IMR-90 (cell line): ENCODE measurements at regions not wholly inside any gene's neighbourhood (a gene's known extent, or its start where the extent isn't known, plus 50 kb on each side); places are given as distances from the start of the nearest gene placed in this dataset.

Experiments
- ATAC-seq: fragments of 200-7000 bp; cut with Tn5 transposase; 2 replicates; pipeline ENCODE4 v1.9.1; 2020; ENCODE audit warnings: low read depth, mild to moderate bottlenecking, moderate library complexity
- BruUV-seq: library from RNA; stranded (reverse); fragments of 400-500 nt; replicated peaks from 2 replicates; lab custom pipeline; 2021; lab: Mats Ljungman, UMichigan
- CTCF ChIA-PET: fragments of 300-600 bp; formaldehyde crosslinking; extraction: SDS; loops from one replicate; lab custom pipeline; 2021; ENCODE audit warnings: antibody characterized with exemption; lab: Yijun Ruan, JAX
- POLR2A ChIA-PET: fragments of 300-600 bp; sonication (Branson Sonifier 250); formaldehyde crosslinking; loops from one replicate; lab custom pipeline; 2022; ENCODE audit warnings: antibody characterized with exemption; ENCODE audit not compliant: unreplicated experiment; lab: Charles Lee
- DNase-seq: peaks from one replicate; pipeline ENCODE4 v3.0.0; 2013
- H2AFZ ChIP-seq: replicated peaks from 2 replicates; pipeline ENCODE3; 2013; ENCODE audit warnings: low read length, mild to moderate bottlenecking; ENCODE audit not compliant: poor library complexity
- H2AK5ac ChIP-seq: 2 replicates; pipeline ENCODE4 v1.6.1; 2013; ENCODE audit warnings: low read depth, low read length, inconsistent platforms
- H2AK9ac ChIP-seq: replicated peaks from 2 replicates; pipeline ENCODE3; 2013; ENCODE audit warnings: mild to moderate bottlenecking, low read depth, low read length, moderate library complexity; ENCODE audit not compliant: poor library complexity
- H2BK120ac ChIP-seq: 2 replicates; pipeline ENCODE4 v1.6.1; 2013; ENCODE audit warnings: low read depth, low read length, inconsistent platforms
- H2BK15ac ChIP-seq: 3 replicates; pipeline ENCODE4 v1.6.1; 2013; ENCODE audit warnings: low read depth, low read length, inconsistent platforms
- H2BK20ac ChIP-seq: 2 replicates; pipeline ENCODE4 v1.6.1; 2013; ENCODE audit warnings: low read depth, mild to moderate bottlenecking, inconsistent platforms, low read length, moderate library complexity
- H2BK5ac ChIP-seq: 2 replicates; pipeline ENCODE4 v1.6.1; 2013; ENCODE audit warnings: mild to moderate bottlenecking, low read depth, low read length, inconsistent platforms; ENCODE audit not compliant: poor library complexity, severe bottlenecking
- H3K14ac ChIP-seq: replicated peaks from 2 replicates; pipeline ENCODE4 v1.6.1; 2013; ENCODE audit warnings: low read depth, low read length, inconsistent platforms
- H3K18ac ChIP-seq: 2 replicates; pipeline ENCODE4 v1.6.1; 2013; ENCODE audit warnings: low read depth, low read length, control low read depth
- H3K23ac ChIP-seq: 2 replicates; pipeline ENCODE4 v1.6.1; 2013; ENCODE audit warnings: low read depth, low read length, inconsistent platforms
- H3K27ac ChIP-seq: 2 replicates; pipeline ENCODE4 v1.5.1; 2013; ENCODE audit warnings: mild to moderate bottlenecking, control low read depth, low read length; ENCODE audit not compliant: insufficient read depth
- H3K27me3 ChIP-seq: 2 replicates; pipeline ENCODE4 v1.6.1; 2013; ENCODE audit warnings: low read length; ENCODE audit not compliant: control insufficient read depth, insufficient read depth
- H3K36me3 ChIP-seq: 2 replicates; pipeline ENCODE4 v1.6.1; 2013; ENCODE audit warnings: low read length, mixed read lengths; ENCODE audit not compliant: control insufficient read depth, insufficient read depth
- H3K4ac ChIP-seq: 2 replicates; pipeline ENCODE4 v1.6.1; 2013; ENCODE audit warnings: low read depth, low read length, inconsistent platforms
- H3K4me1 ChIP-seq: 2 replicates; pipeline ENCODE4 v1.6.1; 2013; ENCODE audit warnings: low read length, mixed read lengths; ENCODE audit not compliant: control insufficient read depth, insufficient read depth
- H3K4me2 ChIP-seq: 2 replicates; pipeline ENCODE4 v1.6.1; 2013; ENCODE audit warnings: low read depth, mild to moderate bottlenecking, control low read depth, low read length, moderate library complexity
- H3K4me3 ChIP-seq: 2 replicates; pipeline ENCODE4 v1.5.1; 2013; ENCODE audit warnings: low read depth, mild to moderate bottlenecking, control low read depth, low read length, moderate library complexity; ENCODE audit not compliant: insufficient read depth
- H3K56ac ChIP-seq: 2 replicates; pipeline ENCODE4 v1.6.1; 2013; ENCODE audit warnings: low read length, inconsistent platforms; ENCODE audit not compliant: insufficient read depth; ENCODE audit errors: extremely low read depth
- H3K79me1 ChIP-seq, 2 experiments: 2 replicates each; pipeline ENCODE4 v1.6.1; 2013; ENCODE audit warnings: low read length in 2 of 2, inconsistent platforms in 1 of 2, low read depth in 1 of 2
- H3K9ac ChIP-seq: 2 replicates; pipeline ENCODE4 v1.6.1; 2013; ENCODE audit warnings: low read depth, low read length, control low read depth
- H3K9me1 ChIP-seq: 2 replicates; pipeline ENCODE4 v1.6.1; 2013; ENCODE audit warnings: low read length, inconsistent platforms; ENCODE audit not compliant: insufficient read depth
- H3K9me3 ChIP-seq: 2 replicates; pipeline ENCODE4 v1.6.1; 2013; ENCODE audit warnings: low read length; ENCODE audit not compliant: control insufficient read depth, insufficient read depth
- H4K20me1 ChIP-seq: 2 replicates; pipeline ENCODE4 v1.6.1; 2013; ENCODE audit warnings: low read length, inconsistent platforms; ENCODE audit not compliant: insufficient read depth
- H4K5ac ChIP-seq: 2 replicates; pipeline ENCODE4 v1.6.1; 2013; ENCODE audit warnings: mild to moderate bottlenecking, low read depth, low read length, control low read depth
- H4K8ac ChIP-seq, 2 experiments: 2 replicates each; pipeline ENCODE4 v1.6.1; 2013; ENCODE audit warnings: low read depth in 2 of 2, low read length in 2 of 2, control low read depth in 1 of 2, inconsistent platforms in 1 of 2
- H4K91ac ChIP-seq: 2 replicates; pipeline ENCODE4 v1.6.1; 2013; ENCODE audit warnings: low read depth, low read length, inconsistent platforms; ENCODE audit not compliant: insufficient read depth
- BHLHE40 ChIP-seq: fragments of 150-350 bp; IDR thresholded peaks from 2 replicates; pipeline ENCODE4 v1.6.1; 2016; ENCODE audit warnings: mild to moderate bottlenecking, low read depth, low read length
- CEBPB ChIP-seq: IDR thresholded peaks from 2 replicates; pipeline ENCODE4 v1.6.1; 2012; ENCODE audit warnings: low read depth, low read length, improper control_type of control experiment
- CHD1 ChIP-seq: IDR thresholded peaks from 2 replicates; pipeline ENCODE4 v1.6.1; 2012; ENCODE audit warnings: low read depth, low read length, improper control_type of control experiment
- FOS ChIP-seq: fragments of 150-350 bp; IDR thresholded peaks from 2 replicates; pipeline ENCODE4 v1.6.1; 2016; ENCODE audit warnings: low read depth, low read length
- MAFK ChIP-seq: IDR thresholded peaks from 2 replicates; pipeline ENCODE4 v1.6.1; 2012; ENCODE audit warnings: low read depth, low read length, improper control_type of control experiment
- MAZ ChIP-seq: IDR thresholded peaks from 2 replicates; pipeline ENCODE4 v1.6.1; 2012; ENCODE audit warnings: low read depth, mild to moderate bottlenecking, low read length, improper control_type of control experiment, moderate library complexity, borderline replicate concordance
- MXI1 ChIP-seq: IDR thresholded peaks from 2 replicates; pipeline ENCODE4 v1.6.1; 2012; ENCODE audit warnings: low read depth, mild to moderate bottlenecking, low read length, moderate library complexity, borderline replicate concordance
- NFE2L2 ChIP-seq: fragments of 150-350 bp; IDR thresholded peaks from 2 replicates; pipeline ENCODE4 v1.6.1; 2016; ENCODE audit warnings: low read depth, mild to moderate bottlenecking, low read length
- POLR2A ChIP-seq: IDR thresholded peaks from 2 replicates; pipeline ENCODE4 v1.6.1; 2012; ENCODE audit warnings: mild to moderate bottlenecking, low read depth, low read length
- RAD21 ChIP-seq: IDR thresholded peaks from 2 replicates; pipeline ENCODE4 v1.6.1; 2012; ENCODE audit warnings: low read length, improper control_type of control experiment
- RCOR1 ChIP-seq: IDR thresholded peaks from 2 replicates; pipeline ENCODE4 v1.6.1; 2012; ENCODE audit warnings: mild to moderate bottlenecking, low read length, improper control_type of control experiment; ENCODE audit not compliant: insufficient replicate concordance
- RFX5 ChIP-seq: IDR thresholded peaks from 2 replicates; pipeline ENCODE4 v1.8.0; 2012; ENCODE audit warnings: low read depth, mild to moderate bottlenecking, low read length, moderate library complexity
- SMC3 ChIP-seq: fragments of 150-350 bp; IDR thresholded peaks from 2 replicates; pipeline ENCODE4 v1.6.1; 2016; ENCODE audit warnings: low read depth, mild to moderate bottlenecking, antibody characterized with exemption, low read length, moderate library complexity
- WGBS, 2 experiments: methylation state at CpG; one replicate each; pipeline versions ENCODE4 v1.1.5 to v1.1.7; 2013; ENCODE audit warnings: missing lambda C conversion rate in 2 of 2; ENCODE audit not compliant: insufficient read length in 1 of 2; ENCODE audit errors: extremely low coverage in 2 of 2; 5-methylcytosine and 5-hydroxymethylcytosine counted together
- dilution Hi-C: fragments of 300-500 bp; cut with HindIII; formaldehyde crosslinking; loops from one replicate; pipeline ENCODE4 v1.14.3; 2018; ENCODE audit warnings: low sequenced_read_pairs; ENCODE audit not compliant: unreplicated experiment
- in situ Hi-C: fragments of 300-500 bp; cut with MboI; formaldehyde crosslinking; loops from 3 replicates; pipeline ENCODE4 v1.14.3; 2019; ENCODE audit warnings: low sequenced_read_pairs, inconsistent platforms, mixed read lengths
- intact Hi-C: fragments of 100-400 bp; cut with micrococcal nuclease; formaldehyde crosslinking; loops from 2 replicates; pipeline ENCODE4 v1.10.0; 2022
- TF ChIP-seq, protein P1 (sequence below): fragments of 150-350 bp; IDR thresholded peaks from 2 replicates; pipeline ENCODE4 v1.6.1; 2016; ENCODE audit warnings: low read depth, mild to moderate bottlenecking, low read length, moderate library complexity, borderline replicate concordance
- TF ChIP-seq, protein P2 (sequence below): conservative IDR thresholded peaks from 2 replicates; pipeline ENCODE4 v1.5.1; 2012; ENCODE audit warnings: mild to moderate bottlenecking, low read depth, low read length, improper control_type of control experiment
- TF ChIP-seq, protein P3 (sequence below): fragments of 150-350 bp; IDR thresholded peaks from 2 replicates; pipeline ENCODE4 v1.6.1; 2017; ENCODE audit warnings: mild to moderate bottlenecking, antibody characterized with exemption, low read length, low read depth

DNA sequence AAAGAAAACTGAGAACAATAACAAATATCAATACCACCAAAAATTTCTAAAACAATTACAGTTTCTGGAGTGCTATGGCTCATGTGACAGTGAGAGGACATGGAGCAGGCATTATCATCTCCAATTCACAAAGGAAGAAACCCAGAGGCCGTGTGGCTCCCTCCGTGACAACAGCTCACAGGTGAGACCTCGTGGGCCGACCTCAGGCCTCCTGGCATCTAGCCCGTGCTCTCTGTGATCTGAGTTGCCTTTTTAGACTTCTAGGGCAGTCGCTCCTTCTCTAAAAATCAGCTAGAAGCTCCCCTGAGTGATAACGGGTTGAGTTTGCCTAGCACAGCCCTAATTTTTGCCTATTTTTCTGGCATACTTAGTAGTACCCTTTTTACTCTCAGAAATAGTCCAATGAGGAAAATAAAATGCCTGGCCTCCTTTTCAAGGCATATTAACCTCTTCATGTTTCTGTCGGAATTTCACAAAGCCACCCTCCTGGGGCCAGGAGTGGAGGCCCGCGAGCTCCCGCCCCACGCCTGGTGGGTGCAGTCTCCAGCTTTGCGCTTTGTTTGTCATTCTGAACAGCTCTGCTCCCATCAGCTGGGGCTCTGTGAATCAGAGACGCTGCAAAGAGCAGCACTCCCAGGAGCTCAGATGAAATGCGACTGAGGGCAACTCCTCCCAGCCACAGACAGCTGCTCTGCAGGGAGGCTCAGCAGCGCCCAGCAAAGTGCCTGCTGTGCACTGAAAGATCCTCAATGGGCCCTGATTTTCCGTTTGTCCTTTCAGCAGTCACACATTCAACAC is 292.5 kb downstream of the UQCRFS1 start:
- H4K20me1 ChIP-seq: no peaks in the 10 kb centered on the region
- in situ Hi-C loops (no loop called here), intact Hi-C loops (no loop called here), dilution Hi-C loops (no loop called here)
- no peak overlapping the region for H3K4me3 ChIP-seq
- no peaks in the 10 kb centered on the region for H3K9me3 ChIP-seq
- no peak overlapping the region for H2AK9ac ChIP-seq
- peak overlapping the region; percentile 3 for H2AFZ ChIP-seq
- no peak overlapping the region for H4K8ac ChIP-seq
- no peak overlapping the region for H2BK15ac ChIP-seq
- POLR2A ChIA-PET: no interaction called here
- no peak overlapping the region for H4K5ac ChIP-seq
- H3K79me1 ChIP-seq: no peaks in the 10 kb centered on the region
- no peak overlapping the region for H2BK20ac ChIP-seq
- no peak overlapping the region for H3K14ac ChIP-seq
- no peak overlapping the region for H3K18ac ChIP-seq
- no peak overlapping the region for H3K4me2 ChIP-seq
- H3K4ac ChIP-seq: no peak overlapping the region
- H3K23ac ChIP-seq: no peak overlapping the region
- DNase-seq (peak; percentile 24), ATAC-seq (peak; percentile 85)
- peaks cover 2% of the 10 kb centered on the region; the same call in 1 of the 2 replicates for H3K4me1 ChIP-seq
- H3K27ac ChIP-seq: no peak overlapping the region
- 0 out of 2 replicates have a peak, but pooled peaks cover 1% of the 10 kb centered on the region for H3K27me3 ChIP-seq
- TF ChIP-seq RFX5 (no peak), BHLHE40 (no peak), POLR2A (no peak), SMC3 (no peak), MAZ (no peak), RCOR1 (no peak), NFE2L2 (no peak), MAFK (no peak), CEBPB (no peak), FOS (no peak), CHD1 (no peak), RAD21 (no peak), MXI1 (no peak)
- TF ChIP-seq, protein P1, sequence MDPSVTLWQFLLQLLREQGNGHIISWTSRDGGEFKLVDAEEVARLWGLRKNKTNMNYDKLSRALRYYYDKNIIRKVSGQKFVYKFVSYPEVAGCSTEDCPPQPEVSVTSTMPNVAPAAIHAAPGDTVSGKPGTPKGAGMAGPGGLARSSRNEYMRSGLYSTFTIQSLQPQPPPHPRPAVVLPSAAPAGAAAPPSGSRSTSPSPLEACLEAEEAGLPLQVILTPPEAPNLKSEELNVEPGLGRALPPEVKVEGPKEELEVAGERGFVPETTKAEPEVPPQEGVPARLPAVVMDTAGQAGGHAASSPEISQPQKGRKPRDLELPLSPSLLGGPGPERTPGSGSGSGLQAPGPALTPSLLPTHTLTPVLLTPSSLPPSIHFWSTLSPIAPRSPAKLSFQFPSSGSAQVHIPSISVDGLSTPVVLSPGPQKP: no peak
- TF ChIP-seq, protein P2, sequence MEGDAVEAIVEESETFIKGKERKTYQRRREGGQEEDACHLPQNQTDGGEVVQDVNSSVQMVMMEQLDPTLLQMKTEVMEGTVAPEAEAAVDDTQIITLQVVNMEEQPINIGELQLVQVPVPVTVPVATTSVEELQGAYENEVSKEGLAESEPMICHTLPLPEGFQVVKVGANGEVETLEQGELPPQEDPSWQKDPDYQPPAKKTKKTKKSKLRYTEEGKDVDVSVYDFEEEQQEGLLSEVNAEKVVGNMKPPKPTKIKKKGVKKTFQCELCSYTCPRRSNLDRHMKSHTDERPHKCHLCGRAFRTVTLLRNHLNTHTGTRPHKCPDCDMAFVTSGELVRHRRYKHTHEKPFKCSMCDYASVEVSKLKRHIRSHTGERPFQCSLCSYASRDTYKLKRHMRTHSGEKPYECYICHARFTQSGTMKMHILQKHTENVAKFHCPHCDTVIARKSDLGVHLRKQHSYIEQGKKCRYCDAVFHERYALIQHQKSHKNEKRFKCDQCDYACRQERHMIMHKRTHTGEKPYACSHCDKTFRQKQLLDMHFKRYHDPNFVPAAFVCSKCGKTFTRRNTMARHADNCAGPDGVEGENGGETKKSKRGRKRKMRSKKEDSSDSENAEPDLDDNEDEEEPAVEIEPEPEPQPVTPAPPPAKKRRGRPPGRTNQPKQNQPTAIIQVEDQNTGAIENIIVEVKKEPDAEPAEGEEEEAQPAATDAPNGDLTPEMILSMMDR: no peak
- TF ChIP-seq, protein P3, sequence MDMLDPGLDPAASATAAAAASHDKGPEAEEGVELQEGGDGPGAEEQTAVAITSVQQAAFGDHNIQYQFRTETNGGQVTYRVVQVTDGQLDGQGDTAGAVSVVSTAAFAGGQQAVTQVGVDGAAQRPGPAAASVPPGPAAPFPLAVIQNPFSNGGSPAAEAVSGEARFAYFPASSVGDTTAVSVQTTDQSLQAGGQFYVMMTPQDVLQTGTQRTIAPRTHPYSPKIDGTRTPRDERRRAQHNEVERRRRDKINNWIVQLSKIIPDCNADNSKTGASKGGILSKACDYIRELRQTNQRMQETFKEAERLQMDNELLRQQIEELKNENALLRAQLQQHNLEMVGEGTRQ: no peak
- CTCF ChIA-PET: no interaction called here
- no peak overlapping the region for H2AK5ac ChIP-seq
- no peak overlapping the region for H2BK120ac ChIP-seq
- WGBS, 2 experiments: 54% methylated on average over 5 of the region's 17 CpGs; no CpG with 5 or more reads in 1 of the 2 experiments
- no peaks in the 10 kb centered on the region for H3K36me3 ChIP-seq
- H4K91ac ChIP-seq: no peak overlapping the region
- H3K9ac ChIP-seq: no peak overlapping the region
- no TSS peak for BruUV-seq
- no peak overlapping the region for H3K56ac ChIP-seq
- no peaks in the 10 kb centered on the region for H3K9me1 ChIP-seq
- H2BK5ac ChIP-seq: no peak overlapping the region
